GM18907 (cell line): ENCODE measurements at regions not wholly inside any gene's neighbourhood (a gene's known extent, or its start where the extent isn't known, plus 50 kb on each side); places are given as distances from the start of the nearest gene placed in this dataset.

Source experiments
- ATAC-seq: cut with Tn5 transposase; IDR thresholded peaks from one replicate; pipeline ENCODE4 v1.9.1; 2021; ENCODE audit warnings: mild to moderate bottlenecking, moderate library complexity; ENCODE audit not compliant: unreplicated experiment

DNA sequence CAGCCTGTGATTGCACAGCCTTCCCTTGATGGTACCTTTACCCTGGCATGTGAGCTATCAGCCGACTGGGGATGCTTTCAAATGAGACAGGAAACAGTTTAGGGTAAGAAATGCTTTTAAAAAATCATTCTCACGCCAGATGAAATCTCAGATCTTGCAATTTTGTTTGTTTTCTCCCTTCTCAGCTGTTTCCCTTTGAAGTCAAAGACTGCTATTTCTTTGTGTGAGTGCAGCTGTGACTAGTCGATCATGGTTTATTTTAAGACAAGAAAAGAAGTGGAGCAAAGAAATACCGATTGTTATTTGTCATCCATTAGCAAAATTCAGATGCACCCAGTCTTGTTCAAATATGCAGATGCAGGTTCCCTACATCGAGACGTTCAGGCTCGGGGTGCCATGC is 489.7 kb downstream of the QKI start:
- no peak for ATAC-seq

DNA sequence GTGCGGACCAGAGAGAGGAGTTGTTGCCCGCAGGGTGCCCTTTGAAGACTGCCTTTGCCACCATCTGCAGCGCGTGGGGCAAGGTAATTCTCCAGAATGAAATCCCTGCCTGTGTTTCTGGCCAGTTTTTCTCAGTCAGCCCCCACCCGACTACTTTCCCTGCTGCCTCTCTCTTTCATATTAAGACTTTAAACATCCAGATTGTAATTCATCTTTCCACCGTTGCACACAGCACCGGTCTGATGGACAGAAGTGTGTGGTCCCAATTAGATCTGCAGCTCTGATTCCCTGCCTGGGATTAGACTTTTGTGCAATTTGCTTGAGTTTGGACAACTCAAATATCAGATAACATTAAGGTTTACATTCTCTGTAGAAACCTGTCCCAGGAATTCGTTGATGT is 489.0 kb downstream of the QKI start:
- no peak for ATAC-seq

DNA sequence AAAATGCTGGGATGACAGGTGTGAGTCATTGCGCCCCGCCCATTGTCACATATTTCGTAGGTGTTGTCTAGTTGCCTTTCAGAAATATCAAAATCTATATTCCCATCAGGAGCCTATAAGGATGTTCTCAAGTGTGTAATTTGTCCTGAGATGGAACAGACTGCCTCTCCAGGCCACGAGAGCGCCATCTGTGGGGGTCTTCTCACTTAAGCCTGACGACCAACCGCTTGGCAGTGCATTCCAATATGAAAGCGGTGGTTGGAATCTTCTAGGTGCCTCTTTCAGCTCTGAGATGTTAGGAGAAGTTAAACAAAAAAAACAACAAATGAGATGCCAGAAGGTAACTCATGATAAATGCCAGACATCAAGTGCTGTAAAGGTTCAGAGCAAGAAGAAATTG is 488.5 kb downstream of the QKI start:
- no peak for ATAC-seq

DNA sequence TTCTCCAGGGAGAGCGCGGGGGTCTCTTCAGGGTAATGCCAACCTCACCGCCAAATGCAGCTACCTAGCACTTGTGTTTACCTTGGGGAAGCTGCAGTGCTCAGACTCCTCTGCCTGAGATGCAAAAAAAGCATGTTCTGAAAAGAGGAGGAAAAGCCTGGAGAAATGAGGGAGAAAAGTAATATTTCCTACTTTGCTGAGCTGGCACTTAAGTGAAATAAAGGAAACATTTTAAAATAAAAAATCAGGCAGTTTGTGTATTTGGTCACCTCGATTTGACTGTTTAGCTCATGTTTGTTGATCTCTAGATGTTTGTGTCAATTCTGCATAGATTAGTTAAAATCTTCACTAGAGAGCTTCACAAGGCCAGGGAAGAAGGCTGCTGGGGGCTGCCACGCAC is 487.2 kb downstream of the QKI start:
- ATAC-seq: no peak

DNA sequence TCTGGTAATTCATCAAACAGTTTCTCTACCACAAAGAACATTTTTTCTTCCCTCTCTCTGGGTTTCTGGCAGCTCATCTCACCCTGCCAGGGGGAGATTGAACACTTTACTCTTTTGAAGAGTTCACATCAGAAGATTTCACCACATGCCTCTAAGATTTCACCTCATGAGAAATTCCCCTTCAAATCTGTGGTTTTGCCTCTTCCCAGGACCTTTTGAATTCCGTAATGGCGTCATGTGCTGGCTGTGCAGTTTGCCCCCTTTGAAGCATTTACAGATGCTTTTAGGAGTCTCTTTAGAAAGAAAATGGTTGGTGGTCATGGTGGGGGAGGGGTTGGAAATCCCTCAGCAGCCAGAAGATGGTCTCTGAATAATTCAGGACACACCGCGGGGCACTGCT is 486.1 kb downstream of the QKI start:
- no peak for ATAC-seq

DNA sequence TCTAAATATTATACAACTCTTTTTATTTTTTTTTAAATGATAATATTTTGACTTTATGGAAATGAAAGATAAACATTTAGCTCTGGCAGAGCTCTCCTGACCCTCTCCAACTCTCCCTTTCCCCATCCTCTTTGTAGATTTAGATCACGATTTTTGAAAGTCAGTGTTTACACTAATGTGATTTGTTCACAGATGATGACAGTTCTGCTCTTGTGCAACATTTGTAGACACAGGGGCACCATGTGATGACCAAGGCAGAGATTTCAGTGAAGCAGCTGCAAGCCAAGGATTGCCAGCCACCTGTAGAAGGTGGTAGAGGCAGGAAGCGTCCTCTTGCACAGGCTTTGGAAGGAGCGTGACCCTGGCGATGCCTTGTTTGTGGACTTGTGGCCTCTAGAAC is 483.2 kb downstream of the QKI start:
- no peak for ATAC-seq

DNA sequence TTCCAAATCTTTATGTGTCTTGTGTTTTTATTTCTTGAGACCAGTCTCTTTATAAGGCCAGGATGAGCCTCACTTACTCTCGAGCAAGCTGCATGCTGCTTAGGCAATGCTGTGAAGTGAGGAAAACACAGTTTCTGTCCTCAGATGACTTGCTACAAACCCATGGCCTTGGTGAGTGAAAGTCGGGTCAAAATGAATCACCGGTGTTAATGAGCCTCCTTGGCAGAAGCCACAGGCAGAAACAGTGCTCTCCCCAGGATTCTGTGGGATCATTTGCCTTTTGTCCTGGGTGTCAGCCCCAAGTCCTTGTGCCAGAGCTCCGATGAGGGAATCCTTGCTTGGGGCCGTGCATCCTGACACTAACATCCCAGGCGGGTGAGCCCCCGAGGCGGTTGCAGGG is 482.5 kb downstream of the QKI start:
- ATAC-seq: no peak

DNA sequence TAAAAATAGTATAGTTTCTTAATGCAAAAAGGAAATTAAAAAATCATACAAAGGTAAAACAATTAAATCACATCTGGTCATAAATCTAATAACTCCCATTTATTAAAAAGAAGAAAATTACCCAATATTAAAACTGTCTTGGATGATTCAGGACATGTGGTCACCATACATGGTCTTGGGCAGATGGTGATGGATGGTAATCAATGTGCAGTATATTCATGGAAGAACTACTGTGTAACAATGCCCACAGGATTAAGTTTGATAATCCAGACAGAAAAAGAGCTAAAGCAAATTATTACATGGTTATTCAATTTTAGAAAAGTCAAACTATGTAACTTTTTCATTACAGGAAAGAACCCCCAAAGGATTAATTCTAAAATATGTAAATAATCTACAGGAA is 480.6 kb downstream of the QKI start:
- no peak for ATAC-seq

DNA sequence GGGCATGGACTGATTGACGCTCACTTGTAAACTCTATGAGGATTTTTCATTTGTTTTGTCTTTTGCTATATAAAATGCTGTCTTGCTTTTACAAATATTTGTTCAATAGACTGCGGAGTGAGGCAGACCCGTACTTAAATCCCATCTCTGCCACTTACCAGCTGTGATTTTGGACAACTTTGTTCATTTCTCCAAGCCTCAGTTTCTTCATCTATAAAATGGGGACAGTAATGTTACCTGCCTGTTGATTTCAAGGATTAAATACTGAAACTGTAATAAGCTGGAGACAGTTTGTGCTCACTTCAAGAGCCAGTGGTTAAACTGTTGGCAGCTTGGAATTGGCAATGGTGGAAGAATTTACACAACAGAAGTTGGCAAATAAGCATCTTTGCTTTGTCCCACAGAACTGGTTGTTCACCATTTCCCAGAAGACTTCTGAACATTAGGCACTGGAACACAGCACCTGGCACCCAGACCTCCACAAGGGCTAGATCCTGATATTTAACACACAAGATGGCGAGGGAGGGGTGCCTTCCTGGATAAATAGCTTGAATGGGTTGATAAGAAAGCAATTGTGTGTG is 479.2 kb downstream of the QKI start:
- ATAC-seq: no peak

DNA sequence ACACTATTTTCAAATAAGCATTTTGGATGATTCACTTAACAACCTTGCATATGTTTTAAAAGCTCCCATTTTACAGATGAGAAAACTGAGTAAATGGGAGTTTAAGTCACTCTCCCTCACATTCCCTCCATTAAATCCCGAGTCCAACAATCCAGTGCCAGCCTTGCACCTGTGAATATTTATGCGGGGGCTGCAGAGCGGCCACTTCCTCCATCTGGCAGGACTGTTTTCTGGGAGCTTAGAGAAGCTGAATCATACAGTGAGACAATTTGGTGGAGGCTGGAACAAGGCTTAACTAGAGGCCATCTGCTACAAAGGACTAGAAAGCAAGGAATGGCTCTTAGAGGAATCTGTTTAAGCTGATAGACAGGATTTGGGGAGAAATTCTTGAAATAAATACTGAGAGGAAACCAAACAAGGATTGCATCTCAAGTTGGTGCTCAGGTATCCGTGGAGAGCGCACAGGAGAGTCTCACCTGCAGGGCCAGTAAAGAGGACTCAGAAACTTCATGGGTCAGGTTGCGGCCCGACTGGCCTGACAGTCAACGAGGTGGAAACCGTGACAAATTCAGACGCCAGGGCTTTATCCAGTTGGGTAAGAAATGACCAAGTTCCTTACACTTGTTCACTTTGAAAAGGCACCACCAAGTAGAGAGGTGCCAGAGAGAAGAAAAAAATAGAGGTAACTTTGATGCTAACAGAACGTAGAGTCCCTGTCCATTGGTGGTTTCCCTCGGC is 478.5 kb downstream of the QKI start:
- no peak for ATAC-seq

DNA sequence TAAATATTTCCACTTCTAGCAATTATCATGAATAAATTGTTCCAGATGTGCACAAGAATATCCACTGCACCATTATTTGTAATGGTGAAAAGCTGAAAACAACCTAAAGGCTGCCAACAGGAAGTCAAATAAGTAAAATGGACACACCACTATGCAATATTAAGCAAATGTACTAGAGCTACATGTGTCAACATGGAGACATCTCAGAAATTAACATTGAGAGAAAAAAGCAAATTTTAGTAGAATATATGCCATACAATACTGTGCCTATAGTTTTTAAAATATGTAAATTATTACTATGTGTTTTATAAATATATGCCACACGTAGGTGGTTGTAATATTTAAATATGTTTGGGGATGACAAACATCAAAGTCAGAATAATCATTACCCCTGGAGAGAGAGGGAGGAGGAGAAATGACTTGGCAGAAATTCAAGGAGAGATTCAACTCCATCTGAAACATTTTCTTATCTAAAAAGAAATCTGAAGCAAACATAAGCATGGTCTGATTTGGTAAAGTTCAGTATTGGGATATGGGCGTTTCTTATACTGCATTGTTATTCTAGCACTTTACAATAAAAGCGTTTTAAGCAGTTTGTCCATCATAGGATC is 475.5 kb downstream of the QKI start:
- no peak for ATAC-seq

DNA sequence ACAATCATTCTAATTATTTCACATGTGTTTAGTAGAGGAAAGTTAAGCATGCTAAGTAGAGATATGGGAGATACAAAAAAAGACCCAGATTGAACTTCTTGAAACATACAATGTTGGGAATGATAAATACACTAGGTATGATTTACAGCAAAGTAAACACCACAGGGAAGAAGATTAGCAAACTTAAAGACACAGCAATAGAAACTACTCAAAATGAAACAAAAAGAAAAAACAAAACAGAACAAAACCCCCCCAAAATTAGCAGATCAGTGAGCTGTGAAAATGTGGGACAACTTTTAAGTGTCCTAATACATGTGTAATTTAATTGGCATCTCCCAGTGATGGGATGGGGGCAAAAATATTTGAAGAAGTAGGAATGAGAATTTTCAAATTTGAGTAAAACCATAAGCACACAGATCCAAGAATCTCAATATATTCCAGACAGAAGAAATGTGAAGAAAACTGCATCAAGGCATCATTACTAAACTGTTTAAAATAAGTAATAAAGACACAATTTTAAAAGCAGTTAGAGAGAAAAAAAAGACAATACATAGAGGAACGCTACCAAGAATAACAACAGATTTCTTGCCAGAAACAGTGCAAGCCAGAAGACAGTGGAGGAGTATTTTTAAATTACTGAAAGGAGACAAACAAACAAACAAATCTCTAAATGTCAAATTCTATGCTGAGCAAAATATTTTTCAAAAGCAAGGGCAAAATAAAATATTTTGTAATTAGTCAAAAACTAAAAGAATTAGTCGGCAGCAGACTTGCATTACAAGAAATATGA is 473.7 kb downstream of the QKI start:
- no peak for ATAC-seq

DNA sequence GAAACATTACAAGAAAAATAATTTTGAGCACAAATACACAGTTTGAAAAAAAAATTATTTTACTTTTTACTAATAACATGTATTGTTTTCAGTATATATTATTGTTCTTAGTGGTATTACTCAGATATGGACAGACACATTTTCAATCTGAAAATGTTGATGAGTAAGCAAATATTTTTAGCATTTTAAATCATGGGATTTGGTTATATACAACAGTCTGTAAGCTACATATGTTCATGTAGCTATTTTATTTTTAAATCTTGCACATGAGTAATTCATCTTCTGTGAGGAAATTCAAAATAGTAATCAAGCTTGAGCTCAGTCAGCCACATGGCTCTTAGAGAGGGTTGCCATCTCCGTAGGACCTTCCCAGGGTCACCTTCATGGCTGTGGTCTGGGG is 471.9 kb downstream of the QKI start:
- no peak for ATAC-seq

DNA sequence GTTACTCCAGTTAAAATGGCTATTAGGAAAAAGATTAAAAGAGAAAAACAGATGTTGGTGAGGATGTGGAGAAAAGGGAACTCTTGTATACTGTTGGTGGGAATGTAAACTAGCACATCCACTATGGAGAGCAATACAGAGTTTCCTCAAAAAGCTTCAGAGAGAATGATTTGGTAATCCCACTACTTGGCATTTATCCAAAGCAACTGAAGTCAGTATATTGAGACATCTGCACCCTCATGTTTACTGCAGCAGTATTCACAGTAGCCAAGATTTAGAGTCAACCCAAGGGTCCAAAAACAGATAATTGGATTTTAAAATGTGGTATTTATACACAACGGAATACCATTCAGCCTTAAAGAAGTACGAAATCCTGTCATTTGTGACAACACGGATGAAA is 469.5 kb downstream of the QKI start:
- no peak for ATAC-seq

DNA sequence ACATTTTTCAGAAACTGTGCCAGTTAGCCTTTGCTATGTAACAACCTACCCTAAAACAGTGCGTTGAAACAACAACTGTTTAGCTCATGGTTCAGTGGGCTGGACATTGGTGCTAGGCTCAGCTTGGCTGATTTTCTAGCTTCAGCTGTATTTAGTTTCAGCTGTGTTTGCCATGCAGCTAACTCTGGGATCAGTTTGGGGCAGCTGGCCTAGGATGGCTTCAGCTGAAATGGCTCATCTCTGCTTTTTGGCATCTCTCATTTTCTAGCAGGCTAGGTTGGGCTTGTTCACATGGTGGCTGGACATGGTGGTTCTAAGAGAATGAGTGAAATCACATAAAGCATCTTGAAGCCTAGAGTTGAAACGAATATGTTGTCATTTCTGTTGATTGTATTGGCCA is 464.2 kb downstream of the QKI start:
- no peak for ATAC-seq

DNA sequence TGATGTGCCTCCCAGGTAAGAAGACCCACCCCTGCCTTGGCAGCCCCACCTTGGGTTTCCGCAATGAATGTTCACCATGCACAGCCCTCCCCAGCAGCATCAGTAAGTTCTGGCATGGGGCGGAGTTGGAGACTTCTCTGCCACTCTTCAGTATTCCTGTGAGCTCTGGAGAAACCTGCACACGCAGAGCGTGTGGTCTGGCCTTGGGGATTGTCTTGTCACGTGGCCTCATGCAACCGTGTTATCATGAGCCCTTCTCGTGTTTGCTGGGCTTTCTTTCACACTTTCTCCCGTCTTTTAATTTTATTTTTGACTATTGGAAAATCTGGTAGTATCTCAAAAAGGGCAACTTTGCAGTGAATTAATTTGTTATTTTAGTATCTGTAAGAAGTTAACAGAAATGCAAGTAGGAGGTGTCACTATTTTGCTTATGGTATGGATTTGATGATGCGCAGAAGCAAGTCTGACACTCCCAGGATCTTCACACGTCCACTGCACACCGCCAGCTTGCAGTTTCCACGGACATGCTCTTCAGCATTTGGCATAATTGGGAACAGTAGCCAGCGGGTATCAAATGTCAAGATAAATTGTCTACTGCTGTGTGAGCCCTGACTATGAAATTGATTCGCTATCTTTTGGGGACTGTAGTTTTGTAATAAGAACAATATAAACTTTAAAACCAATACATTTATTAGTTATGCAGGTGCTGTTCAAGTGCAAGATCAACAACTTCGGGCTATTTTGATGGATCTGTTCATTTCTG is 463.5 kb downstream of the QKI start:
- no peak for ATAC-seq

DNA sequence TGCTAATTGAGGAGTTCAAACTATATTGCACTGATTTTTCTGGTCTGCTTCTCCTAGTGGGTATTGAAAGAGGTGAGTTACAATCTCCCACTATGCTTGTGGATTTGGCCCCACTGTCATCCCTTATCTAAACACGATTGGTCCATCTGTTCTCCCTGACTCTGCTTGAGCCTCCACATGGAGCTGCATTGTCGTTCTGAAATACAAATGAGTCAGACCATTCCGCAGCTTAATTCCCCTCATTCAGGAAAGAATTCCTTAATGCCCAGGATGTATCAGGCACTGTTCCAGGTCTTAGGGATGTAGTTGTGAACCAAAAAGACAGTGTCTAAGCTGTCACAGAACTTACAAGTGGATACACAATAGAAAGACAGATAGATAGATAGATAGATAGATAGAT is 461.9 kb downstream of the QKI start:
- ATAC-seq: no peak

DNA sequence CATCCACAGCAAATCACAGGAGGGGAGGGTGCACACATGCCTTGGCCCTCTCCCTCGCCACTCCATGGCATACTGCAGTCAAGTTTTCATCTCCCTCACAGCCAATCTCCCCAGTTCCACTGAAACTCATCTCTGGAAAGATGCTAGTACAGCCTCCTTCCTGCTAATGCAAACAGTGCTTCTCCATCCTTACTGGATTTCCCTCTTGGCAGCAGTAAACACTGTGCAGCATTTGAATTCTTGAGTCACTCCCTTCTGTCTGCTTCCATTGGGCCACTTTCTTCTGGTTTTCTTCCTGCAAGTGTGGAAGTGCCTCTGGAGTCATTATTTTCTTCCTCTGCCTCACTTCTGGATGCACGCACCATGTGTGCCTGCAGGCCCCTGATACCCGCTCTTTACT is 460.3 kb downstream of the QKI start:
- ATAC-seq: no peak

DNA sequence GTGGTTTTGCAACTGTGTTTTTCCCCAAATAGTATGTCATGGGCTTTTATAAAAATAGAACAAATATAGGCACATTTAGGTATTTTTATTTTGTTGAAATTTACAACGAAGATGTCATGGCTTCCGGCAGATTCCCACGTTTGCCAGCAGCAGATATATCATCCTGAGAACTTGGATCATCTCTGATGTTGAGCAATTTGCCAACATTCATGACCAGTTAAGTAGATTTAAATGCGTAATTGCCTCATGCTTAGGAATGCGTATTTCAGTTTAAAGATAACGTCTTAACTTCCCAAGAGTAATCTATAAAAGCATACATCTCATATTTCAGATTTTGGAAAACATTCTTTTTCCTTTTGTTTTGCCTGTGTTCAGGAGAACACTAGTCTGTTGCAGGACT is 457.8 kb downstream of the QKI start:
- no peak for ATAC-seq

DNA sequence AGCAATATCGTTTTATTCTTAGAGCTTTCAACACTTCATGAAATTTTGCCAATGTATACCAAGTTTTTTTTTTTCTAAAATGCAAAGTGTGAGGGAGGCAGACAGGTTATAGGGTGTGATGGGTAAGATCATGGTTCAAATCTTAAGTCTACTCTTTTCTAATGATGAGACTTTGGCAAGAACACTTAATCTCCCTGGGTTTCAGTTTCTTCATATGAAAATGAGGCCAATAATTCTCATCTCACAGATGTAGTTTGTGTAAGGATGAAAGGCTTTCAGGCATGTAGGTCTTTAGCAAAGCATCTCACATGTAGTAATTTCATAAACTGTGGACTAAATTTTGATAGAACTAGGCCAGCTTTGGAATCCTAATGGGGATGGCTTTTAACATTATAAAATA is 457.1 kb downstream of the QKI start:
- no peak for ATAC-seq
